Tongue (tissue), 1 donor: ENCODE measurements at regions not wholly inside any gene's neighbourhood (a gene's known extent, or its start where the extent isn't known, plus 50 kb on each side); places are given as distances from the start of the nearest gene placed in this dataset.

Experiments used
- DNase-seq: peaks from one replicate; pipeline ENCODE4 v3.0.0-alpha.2; 2015

DNA sequence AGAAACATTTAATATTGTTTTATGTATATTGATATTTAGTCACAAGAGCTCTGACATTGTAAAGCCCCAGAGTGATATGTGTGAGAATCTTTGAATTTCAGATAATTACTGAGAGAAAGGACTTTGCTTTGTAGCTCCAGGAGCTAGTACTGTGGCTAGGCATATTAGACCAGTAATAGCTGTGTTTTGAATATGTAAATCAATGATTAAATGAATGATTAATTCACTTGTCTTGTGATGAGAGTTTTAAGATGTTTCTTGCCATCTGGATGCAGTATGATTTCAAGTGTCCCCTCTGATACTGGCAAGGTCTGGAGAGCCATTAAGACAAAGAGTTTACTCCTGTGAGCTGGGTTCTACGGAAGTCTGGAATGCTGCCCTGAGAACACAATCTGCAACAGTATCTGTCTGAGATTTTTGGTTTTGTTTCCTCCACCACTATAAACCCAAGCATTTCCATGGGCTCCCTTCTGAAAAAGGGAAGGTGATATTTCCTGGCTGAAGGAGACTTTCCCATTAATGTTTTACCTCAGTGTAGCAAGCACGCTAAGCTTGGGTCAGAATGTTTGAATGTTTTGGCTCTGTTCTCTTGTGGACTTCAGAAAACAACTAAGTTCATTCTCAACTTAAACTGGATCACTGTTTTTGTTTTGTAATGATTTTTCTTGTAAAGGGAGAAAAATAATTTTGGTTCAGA lies 61.3 kb upstream of the BICC1 start:
- no peak for DNase-seq

DNA sequence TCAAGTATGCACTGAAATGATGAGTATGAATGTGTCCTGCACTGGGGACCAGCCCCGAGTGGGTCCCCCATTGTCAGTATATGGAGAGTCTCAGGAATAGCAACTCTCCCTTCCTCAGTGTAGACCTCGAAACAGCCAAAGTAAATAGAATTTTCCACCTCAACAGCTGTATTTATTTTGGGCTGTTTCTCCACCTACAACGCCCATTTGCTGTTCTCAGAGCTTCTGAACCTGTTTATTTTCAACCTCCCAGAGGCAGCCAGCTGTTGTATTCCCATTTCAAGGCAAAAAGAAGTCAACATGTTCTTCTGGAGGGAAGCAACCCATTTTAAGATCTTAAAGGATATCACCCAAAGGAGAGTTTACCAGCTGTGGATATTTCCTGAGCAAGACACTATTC lies 59.6 kb upstream of the BICC1 start:
- peak; percentile 43 for DNase-seq

DNA sequence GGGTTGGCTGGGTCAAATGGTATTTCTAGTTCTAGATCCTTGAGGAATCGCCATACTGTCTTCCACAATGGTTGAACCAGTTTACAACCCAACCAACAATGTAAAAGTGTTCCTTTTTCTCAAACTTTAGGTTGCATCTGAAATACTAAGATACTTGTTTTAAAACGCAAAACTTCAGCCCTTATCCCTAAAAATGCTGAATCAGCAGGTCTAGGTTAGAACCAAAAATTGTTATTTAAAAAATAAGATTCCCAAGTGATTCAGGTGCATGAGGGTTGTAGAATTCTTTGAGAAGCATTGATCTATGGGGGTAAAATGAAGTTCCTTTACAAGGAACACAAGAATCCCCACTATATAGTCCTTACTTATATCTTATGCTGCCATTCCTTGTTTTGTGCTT lies 56.5 kb upstream of the BICC1 start:
- no peak for DNase-seq

DNA sequence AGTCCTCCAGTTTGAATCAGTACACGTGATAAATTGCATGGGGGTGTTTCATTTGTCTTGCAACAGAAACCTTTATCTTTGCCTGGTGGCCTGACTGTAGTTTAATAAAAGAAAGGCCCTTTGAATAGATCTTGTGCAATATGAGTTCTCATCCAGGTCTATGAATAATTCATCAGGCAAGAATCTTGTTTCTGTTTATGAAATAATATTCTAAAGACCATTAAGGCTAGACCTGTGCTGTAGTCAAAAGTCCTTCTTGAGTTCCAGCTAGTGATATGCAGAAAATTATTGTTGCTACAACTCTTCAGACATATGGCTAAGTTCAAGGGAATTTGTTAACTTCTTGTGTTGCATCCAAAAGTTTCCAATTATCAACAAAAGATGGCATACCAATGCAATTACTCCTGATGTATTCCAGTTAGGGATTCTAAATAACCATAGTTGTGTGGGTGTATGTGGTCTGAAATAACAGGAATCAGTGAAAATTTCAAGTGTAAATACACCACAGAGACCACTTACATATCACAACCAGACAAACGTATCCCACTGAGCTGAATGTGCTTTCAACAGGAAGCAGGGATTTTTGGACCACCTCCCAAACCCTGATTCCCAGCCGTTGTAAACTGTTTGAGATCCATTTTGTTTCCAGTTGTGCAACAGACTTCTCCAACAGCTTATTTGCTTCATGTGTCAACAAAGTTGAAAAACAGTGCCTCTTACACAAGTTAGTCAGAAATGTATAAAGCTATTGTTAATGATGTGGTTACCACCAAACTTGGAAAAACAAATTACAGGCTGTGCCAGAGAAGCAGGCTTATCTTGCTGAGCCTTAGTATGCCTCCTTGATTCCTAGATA lies 54.7 kb upstream of the BICC1 start:
- peak; percentile 63 for DNase-seq

DNA sequence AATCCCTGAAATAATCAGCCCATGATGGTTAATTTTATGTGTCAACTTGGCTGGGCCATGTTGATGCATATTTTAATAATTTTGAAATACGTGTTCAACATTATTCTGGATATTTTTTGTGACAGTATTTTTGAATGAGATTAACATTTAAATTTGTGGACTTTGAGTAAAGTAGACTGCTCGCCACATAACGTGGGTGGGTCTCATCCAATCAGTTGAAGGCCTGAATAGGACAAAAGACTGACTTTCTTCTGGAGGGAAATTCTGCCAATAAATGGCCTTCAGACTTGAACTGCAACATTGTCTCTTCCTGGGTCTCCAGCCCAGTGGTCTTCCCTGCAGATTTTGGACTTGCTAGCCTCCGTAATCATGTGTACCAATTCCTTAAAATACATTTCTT lies 53.6 kb upstream of the BICC1 start:
- DNase-seq = no peak

DNA sequence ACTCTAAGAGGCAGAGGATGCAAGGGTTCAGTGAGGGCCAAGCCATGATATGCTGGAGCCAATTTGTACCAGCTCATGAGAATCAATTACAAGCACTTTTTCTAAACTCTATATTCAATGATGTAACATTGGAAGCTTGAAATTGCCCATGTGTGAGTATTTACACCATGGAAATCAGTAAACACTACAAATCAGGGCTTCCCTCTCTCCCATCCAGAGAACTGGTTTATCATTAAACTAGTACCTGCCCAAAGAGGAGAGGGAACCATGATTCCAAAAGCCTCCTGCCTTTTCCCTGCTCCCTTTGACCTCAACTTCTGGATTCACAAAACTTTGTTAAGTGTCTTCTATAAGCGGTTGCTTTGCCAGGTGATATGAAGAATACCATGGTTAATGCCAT lies 52.5 kb upstream of the BICC1 start:
- no peak for DNase-seq

DNA sequence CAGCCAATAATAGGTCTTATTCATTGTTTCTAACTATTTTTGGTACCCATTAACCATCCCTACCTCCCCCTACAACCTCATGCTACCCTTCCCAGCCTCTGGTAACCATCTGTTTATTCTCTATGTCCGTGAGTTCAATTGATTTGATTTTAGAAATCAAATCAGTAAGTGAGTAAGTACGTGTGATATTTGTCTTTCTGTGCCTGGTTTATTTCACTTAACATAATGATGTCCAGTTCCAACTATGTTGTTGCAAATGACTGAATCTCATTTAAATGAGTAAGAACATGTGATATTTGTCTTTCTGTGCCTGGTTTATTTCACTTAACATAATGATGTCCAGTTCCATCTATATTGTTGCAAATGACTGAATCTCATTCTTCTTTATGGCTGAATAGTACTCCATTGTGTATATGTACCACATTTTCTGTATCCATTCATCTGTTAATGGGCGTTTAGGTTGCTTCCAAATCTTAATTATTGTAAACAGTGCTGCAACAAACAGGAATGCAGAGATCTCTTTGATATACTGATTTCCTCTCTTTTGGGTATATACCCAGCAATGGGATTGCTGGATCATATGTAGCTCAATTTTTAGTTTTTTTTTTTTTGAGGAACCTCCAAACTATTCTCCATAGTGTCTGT lies 49.7 kb upstream of the BICC1 start:
- no peak for DNase-seq
